ENCODE measurements at regions not wholly inside any gene's neighbourhood (a gene's known extent, or its start where the extent isn't known, plus 50 kb on each side); places are given as distances from the start of the nearest gene placed in this dataset.
"Not testable (repeated sequence)": the region's sequence is repeated elsewhere in the genome, so short reads cannot be mapped to it uniquely, and the experiment has no call there.

- H4K20me1 ChIP-seq (replicated peaks; ENCODE audit: insufficient read depth); H3K4me1 ChIP-seq (ENCODE audit: insufficient read depth); H2AFZ ChIP-seq; H3K79me2 ChIP-seq (replicated peaks; ENCODE audit: insufficient read depth); H3K4me3 Mint-ChIP-seq; ATAC-seq; H3K36me3 Mint-ChIP-seq (ENCODE audit: low read depth); H3F3A ChIP-seq (replicated peaks; ENCODE audit: low read depth); H3K27ac ChIP-seq (ENCODE audit: low read depth); H3K9me3 Mint-ChIP-seq; H3K9me2 ChIP-seq (ENCODE audit: insufficient read depth); H3K4me3 ChIP-seq; H3K27ac Mint-ChIP-seq; DNase-seq (ENCODE audit: low spot score); H3K27me3 ChIP-seq (ENCODE audit: insufficient read depth); H3K4me2 ChIP-seq; H3K36me3 ChIP-seq (ENCODE audit: insufficient read depth): not testable (repeated sequence)
- Mint-ChIP-seq H3K4me1 (peaks cover 13% of the 10 kb centered on the region), H3K27me3 (ENCODE audit: insufficient read depth, low read depth, poor library complexity) (peaks cover 14% of the 10 kb centered on the region)
Measured at GRCh38 chr2:42972933-42973516, 180.6 kb upstream of the HAAO start.

- no peak overlapping the region for H3K4me3 ChIP-seq
- H3K9me2 ChIP-seq (ENCODE audit: insufficient read depth) = no peaks in the 10 kb centered on the region
- DNase-seq (ENCODE audit: low spot score) (peak; percentile 40), ATAC-seq (no peak)
- peaks cover 14% of the 10 kb centered on the region for H3K27me3 Mint-ChIP-seq (ENCODE audit: insufficient read depth, low read depth, poor library complexity)
- H3K36me3 Mint-ChIP-seq (ENCODE audit: low read depth) = no peaks in the 10 kb centered on the region; the same call in 2 of the 3 replicates
- no peaks in the 10 kb centered on the region for H3F3A ChIP-seq (replicated peaks; ENCODE audit: low read depth)
- no peak overlapping the region for H3K27ac Mint-ChIP-seq
- H3K27ac ChIP-seq (ENCODE audit: low read depth) = no peak overlapping the region
- H3K36me3 ChIP-seq (ENCODE audit: insufficient read depth) = no peaks in the 10 kb centered on the region
- H3K4me1 ChIP-seq (ENCODE audit: insufficient read depth) = peaks cover 7% of the 10 kb centered on the region; the same call in 1 of the 2 replicates
- H3K79me2 ChIP-seq (replicated peaks; ENCODE audit: insufficient read depth) = no peaks in the 10 kb centered on the region
- H3K4me1 Mint-ChIP-seq = peaks cover 12% of the 10 kb centered on the region
- no peak overlapping the region for H2AFZ ChIP-seq
- no peaks in the 10 kb centered on the region for H3K27me3 ChIP-seq (ENCODE audit: insufficient read depth)
- H3K9me3 Mint-ChIP-seq = no peaks in the 10 kb centered on the region
- no peak overlapping the region for H3K4me3 Mint-ChIP-seq
- H3K4me2 ChIP-seq = no peak overlapping the region
- H4K20me1 ChIP-seq (replicated peaks; ENCODE audit: insufficient read depth) = no peaks in the 10 kb centered on the region
- TF ChIP-seq POLR2AphosphoS5 (IDR thresholded peaks at IDR 0.05; ENCODE audit: low read depth) (no peak), NANOG (IDR thresholded peaks at IDR 0.05; ENCODE audit: borderline replicate concordance) (no peak), CREB1 (CRISPR knock-in tag; IDR thresholded peaks at IDR 0.05; ENCODE audit: low read depth) (no peak), STAT1 (IDR thresholded peaks at IDR 0.05; ENCODE audit: unreplicated experiment) (no peak), JUNB (IDR thresholded peaks at IDR 0.05; ENCODE audit: unreplicated experiment) (no peak), EZH2phosphoT487 (IDR thresholded peaks at IDR 0.05; ENCODE audit: unreplicated experiment) (no peak), CTCF (conservative IDR thresholded peaks at IDR 0.05; ENCODE audit: low read depth in 2 of 2) (no peak), ZNF462 (CRISPR knock-in tag; IDR thresholded peaks at IDR 0.05) (no peak), ZNF114 (CRISPR knock-in tag; IDR thresholded peaks at IDR 0.05) (no peak), EZH2 (IDR thresholded peaks at IDR 0.05; ENCODE audit: low read depth, unreplicated experiment) (no peak), ZNF331 (CRISPR knock-in tag; IDR thresholded peaks at IDR 0.05; ENCODE audit: low read depth) (no peak)
Measured at GRCh38 chr2:42971947-42972736, 179.8 kb upstream of the HAAO start.

Data from GM23338 (cell line).